CD4-positive, CD25-positive, alpha-beta regulatory T cell (primary cell): ENCODE measurements at regions not wholly inside any gene's neighbourhood (a gene's known extent, or its start where the extent isn't known, plus 50 kb on each side); places are given as distances from the start of the nearest gene placed in this dataset.

Experiments used
- ATAC-seq, 2 donors: fragments of 150-1000 bp; cut with Tn5 transposase; one replicate each; pipeline ENCODE4 v1.10.0; 2021; ENCODE audit warnings: low read depth in 2 of 2, moderate number of reproducible peaks in 2 of 2, moderate library complexity in 1 of 2
- DNase-seq, 3 donors: peaks; one replicate each; pipeline versions ENCODE4 v3.0.0 to v3.0.0-alpha.2; 2012 to 2022; ENCODE audit warnings: mixed read lengths in 1 of 3
- H3K27ac ChIP-seq: one replicate; pipeline ENCODE4 v1.7.0; 2013; ENCODE audit warnings: mild to moderate bottlenecking, low read length; ENCODE audit not compliant: insufficient read depth, poor library complexity, severe bottlenecking
- H3K27me3 ChIP-seq: one replicate; pipeline ENCODE4 v1.7.0; 2013; ENCODE audit warnings: low read length; ENCODE audit not compliant: control insufficient read depth, insufficient read depth
- H3K36me3 ChIP-seq: one replicate; pipeline ENCODE4 v1.7.0; 2013; ENCODE audit warnings: mild to moderate bottlenecking, low read length, moderate library complexity; ENCODE audit not compliant: control insufficient read depth, insufficient read depth
- H3K4me1 ChIP-seq: 2 replicates; pipeline ENCODE4 v1.7.0; 2013; ENCODE audit warnings: mild to moderate bottlenecking, low read length; ENCODE audit not compliant: insufficient read depth, control insufficient read depth, poor library complexity, severe bottlenecking
- H3K4me3 ChIP-seq: one replicate; pipeline ENCODE4 v1.7.0; 2013; ENCODE audit warnings: low read depth, mild to moderate bottlenecking, low read length, moderate library complexity
- H3K9me3 ChIP-seq, 2 experiments: 1 replicate in 1 of 2; 2 replicates in 1 of 2; pipeline ENCODE4 v1.7.0; 2013; ENCODE audit warnings: low read length in 2 of 2, mild to moderate bottlenecking in 1 of 2, moderate library complexity in 1 of 2; ENCODE audit not compliant: control insufficient read depth in 2 of 2
- H3K27ac Mint-ChIP-seq, 3 donors: one replicate each; pipeline ENCODE4 v1.8.0; 2020 to 2022; ENCODE audit warnings: mild to moderate bottlenecking in 3 of 3, mixed read lengths in 3 of 3, moderate library complexity in 2 of 3
- H3K27me3 Mint-ChIP-seq: one replicate; pipeline ENCODE4 v1.8.0; 2022; ENCODE audit warnings: mild to moderate bottlenecking, mixed read lengths
- H3K36me3 Mint-ChIP-seq: one replicate; pipeline ENCODE4 v1.8.0; 2020; ENCODE audit warnings: mixed read lengths
- H3K4me1 Mint-ChIP-seq, 4 donors: one replicate each; pipeline ENCODE4 v1.8.0; 2020 to 2022; ENCODE audit warnings: mixed read lengths in 4 of 4, mild to moderate bottlenecking in 1 of 4
- H3K4me3 Mint-ChIP-seq, 4 donors: one replicate each; pipeline ENCODE4 v1.8.0; 2020 to 2022; ENCODE audit warnings: mild to moderate bottlenecking in 4 of 4, mixed read lengths in 4 of 4, moderate library complexity in 3 of 4
- H3K9me3 Mint-ChIP-seq, 7 donors: one replicate each; pipeline ENCODE4 v1.8.0; 2020 to 2022; ENCODE audit warnings: mixed read lengths in 7 of 7, mild to moderate bottlenecking in 3 of 7, moderate library complexity in 2 of 7

DNA sequence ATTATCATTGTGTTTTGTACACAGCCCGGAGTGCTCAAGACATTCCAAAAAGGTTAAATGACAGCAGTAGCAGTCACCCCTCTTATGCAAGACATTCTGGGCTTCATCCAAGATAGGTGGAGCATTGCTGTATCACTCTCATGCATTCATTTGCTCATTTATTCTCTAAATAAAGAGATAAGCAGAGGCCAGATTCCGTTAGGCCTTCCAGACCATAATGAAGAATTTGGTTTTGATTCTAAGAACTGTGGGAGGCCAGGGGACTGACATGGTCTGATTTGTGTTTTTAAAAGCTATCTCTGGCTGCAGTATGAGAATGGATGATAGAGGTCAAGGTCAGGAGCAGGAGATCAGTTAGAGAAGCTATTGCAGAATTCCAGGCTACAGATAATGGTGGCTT is 145.8 kb downstream of the KCNRG start:
- no peaks in the 10 kb centered on the region for H3K36me3 Mint-ChIP-seq
- Histone ChIP-seq H3K36me3 (no peaks in the 10 kb centered on the region), H3K9me3 (no peaks in the 10 kb centered on the region), H3K27me3 (peaks cover 7% of the 10 kb centered on the region), H3K27ac (no peak overlapping the region), H3K4me1 (no peaks in the 10 kb centered on the region), H3K4me3 (no peak overlapping the region)
- DNase-seq (no peak), ATAC-seq (no peak)
- peaks cover 0 to 1% (median 0%) of the 10 kb centered on the region in 7 donors for H3K9me3 Mint-ChIP-seq
- no peak overlapping the region for H3K27ac Mint-ChIP-seq
- H3K27me3 Mint-ChIP-seq: peaks cover 14% of the 10 kb centered on the region
- H3K4me3 Mint-ChIP-seq: no peak overlapping the region
- no peaks in the 10 kb centered on the region for H3K4me1 Mint-ChIP-seq

DNA sequence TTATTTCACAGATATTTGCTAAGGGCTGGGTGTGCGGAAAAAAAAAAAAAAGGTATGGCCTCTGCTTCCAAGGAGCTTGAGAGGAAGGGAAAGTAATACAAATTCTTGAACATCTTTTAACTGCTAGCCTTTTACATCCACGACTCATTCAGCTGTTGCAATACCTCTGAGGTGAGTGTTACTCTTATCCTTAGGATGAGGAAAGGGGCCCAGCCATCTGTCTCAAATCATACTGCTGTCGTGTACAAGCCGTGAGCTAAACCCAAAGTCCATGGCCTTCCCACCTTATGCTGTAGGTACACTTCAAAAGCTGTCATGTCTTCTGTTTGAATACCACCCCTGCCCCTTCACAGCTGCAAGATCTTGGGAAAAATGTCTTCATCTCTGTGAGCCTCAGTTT is 146.8 kb downstream of the KCNRG start:
- H3K4me1 Mint-ChIP-seq: no peaks in the 10 kb centered on the region
- H3K4me3 Mint-ChIP-seq: no peak overlapping the region
- H3K4me1 ChIP-seq: no peaks in the 10 kb centered on the region
- DNase-seq (no peak), ATAC-seq (no peak)
- H3K36me3 Mint-ChIP-seq: no peaks in the 10 kb centered on the region
- H3K36me3 ChIP-seq: no peaks in the 10 kb centered on the region
- no peak overlapping the region for H3K27ac Mint-ChIP-seq
- H3K27ac ChIP-seq: no peak overlapping the region
- no peaks in the 10 kb centered on the region for H3K9me3 ChIP-seq
- peaks cover 7% of the 10 kb centered on the region for H3K27me3 ChIP-seq
- H3K9me3 Mint-ChIP-seq: peaks cover 0 to 3% (median 0%) of the 10 kb centered on the region in 7 donors
- peaks cover 14% of the 10 kb centered on the region for H3K27me3 Mint-ChIP-seq
- H3K4me3 ChIP-seq: no peak overlapping the region

DNA sequence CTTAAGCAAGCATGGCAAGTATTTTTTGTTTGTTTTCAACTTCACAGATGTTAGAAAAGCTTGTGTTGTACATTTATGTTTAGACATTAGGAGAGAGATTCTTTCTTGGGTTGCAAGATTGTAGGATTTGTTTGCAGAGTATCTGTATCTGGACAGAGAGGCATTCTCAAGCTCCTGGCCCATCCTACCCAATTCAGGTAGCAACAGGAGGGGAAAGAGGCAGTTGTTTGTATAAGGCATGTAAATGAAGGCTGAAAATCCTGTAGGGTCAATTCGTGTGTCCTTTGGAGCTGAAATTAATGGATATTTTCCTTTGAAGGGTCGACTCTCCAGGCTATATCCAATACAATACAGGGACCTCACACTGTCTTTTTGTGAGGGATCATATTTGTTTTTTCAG is 147.3 kb downstream of the KCNRG start:
- Mint-ChIP-seq H3K36me3 (no peaks in the 10 kb centered on the region), H3K9me3 (peaks cover 0 to 3% (median 0%) of the 10 kb centered on the region in 7 donors), H3K27me3 (peaks cover 14% of the 10 kb centered on the region), H3K27ac (no peak overlapping the region), H3K4me3 (no peak overlapping the region), H3K4me1 (no peaks in the 10 kb centered on the region)
- no peak for ATAC-seq
- H3K4me1 ChIP-seq: no peaks in the 10 kb centered on the region
- no peak overlapping the region for H3K27ac ChIP-seq
- H3K9me3 ChIP-seq: no peaks in the 10 kb centered on the region
- no peaks in the 10 kb centered on the region for H3K36me3 ChIP-seq
- peaks cover 7% of the 10 kb centered on the region for H3K27me3 ChIP-seq
- DNase-seq: no peak
- no peak overlapping the region for H3K4me3 ChIP-seq

GRCh38 chr13:50167224-50167947 is 152.1 kb downstream of the KCNRG start:
- Mint-ChIP-seq H3K4me3 (no peak overlapping the region), H3K36me3 (no peaks in the 10 kb centered on the region), H3K27ac (no peak overlapping the region), H3K9me3 (peaks cover 0 to 4% (median 0%) of the 10 kb centered on the region in 7 donors), H3K4me1 (no peaks in the 10 kb centered on the region), H3K27me3 (peaks cover 18% of the 10 kb centered on the region)
- DNase-seq: peak in 1 of 3 donors; percentile 22
- Histone ChIP-seq H3K9me3 (no peaks in the 10 kb centered on the region), H3K4me1 (no peaks in the 10 kb centered on the region), H3K36me3 (no peaks in the 10 kb centered on the region), H3K4me3 (no peak overlapping the region), H3K27me3 (peaks cover 7% of the 10 kb centered on the region), H3K27ac (no peak overlapping the region)
- no peak for ATAC-seq

GRCh38 chr13:50167967-50168366 is 152.7 kb downstream of the KCNRG start:
- Mint-ChIP-seq H3K4me3 (no peak overlapping the region), H3K27me3 (peaks cover 18% of the 10 kb centered on the region), H3K27ac (no peak overlapping the region), H3K36me3 (no peaks in the 10 kb centered on the region), H3K4me1 (no peaks in the 10 kb centered on the region), H3K9me3 (peaks cover 0 to 4% (median 0%) of the 10 kb centered on the region in 7 donors)
- DNase-seq: no peak
- Histone ChIP-seq H3K9me3 (no peaks in the 10 kb centered on the region), H3K36me3 (no peaks in the 10 kb centered on the region), H3K4me1 (no peaks in the 10 kb centered on the region), H3K4me3 (no peak overlapping the region), H3K27ac (no peak overlapping the region), H3K27me3 (peaks cover 7% of the 10 kb centered on the region)
- no peak for ATAC-seq

DNA sequence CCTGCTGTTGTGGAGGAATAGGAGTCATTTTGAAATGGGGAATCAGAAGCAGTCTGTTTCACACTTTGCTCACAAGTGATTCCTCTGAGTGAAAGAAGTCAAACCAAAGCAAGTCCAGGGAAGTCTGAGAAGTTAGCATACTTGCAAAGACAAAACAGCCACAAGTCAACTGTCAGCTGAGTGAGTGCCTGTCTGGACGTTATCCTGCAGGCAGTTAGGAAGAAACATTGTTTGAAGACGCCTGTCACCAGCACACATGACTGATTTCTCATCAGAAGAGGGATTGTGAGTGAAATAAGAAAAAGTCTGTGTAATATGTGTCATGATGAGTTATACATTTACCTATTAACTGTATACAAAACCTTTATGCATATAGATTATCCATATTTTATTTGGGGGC is 153.5 kb downstream of the KCNRG start:
- peaks cover 7% of the 10 kb centered on the region for H3K27me3 ChIP-seq
- peaks cover 9% of the 10 kb centered on the region for H3K27me3 Mint-ChIP-seq
- H3K9me3 ChIP-seq: no peaks in the 10 kb centered on the region
- H3K36me3 Mint-ChIP-seq: no peaks in the 10 kb centered on the region
- ATAC-seq (no peak), DNase-seq (no peak)
- H3K4me1 ChIP-seq: no peaks in the 10 kb centered on the region
- no peak overlapping the region for H3K27ac Mint-ChIP-seq
- H3K4me3 Mint-ChIP-seq: no peak overlapping the region
- peaks cover 0 to 4% (median 0%) of the 10 kb centered on the region in 7 donors for H3K9me3 Mint-ChIP-seq
- no peak overlapping the region for H3K27ac ChIP-seq
- H3K36me3 ChIP-seq: no peaks in the 10 kb centered on the region
- H3K4me3 ChIP-seq: no peak overlapping the region
- no peaks in the 10 kb centered on the region for H3K4me1 Mint-ChIP-seq

DNA sequence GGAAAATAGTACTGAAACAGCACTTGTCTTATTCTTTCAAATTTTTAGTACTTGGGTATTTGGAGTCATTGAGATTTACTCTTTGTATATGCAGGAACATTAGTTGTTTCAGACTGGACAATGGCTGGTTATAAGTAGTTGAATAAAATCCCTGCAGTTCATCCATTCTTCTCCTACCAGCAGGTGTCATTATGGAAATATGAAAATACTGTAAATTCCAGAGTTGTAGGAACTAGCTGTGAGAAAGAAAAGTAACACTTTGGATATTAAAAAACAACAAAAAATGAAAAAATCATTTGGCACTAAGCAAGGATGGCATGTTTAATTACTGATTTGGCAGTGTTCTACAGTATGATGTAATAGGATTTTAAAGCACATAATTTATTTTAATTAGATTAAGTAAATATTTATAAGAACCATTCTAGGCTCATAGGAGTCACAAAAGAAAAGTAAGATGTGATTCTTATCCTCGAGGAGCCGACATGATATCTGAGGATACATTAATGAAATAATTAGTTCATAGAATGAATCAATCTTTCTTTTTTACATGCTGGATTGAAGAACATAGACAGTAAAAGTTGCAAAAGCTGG is 155.3 kb downstream of the KCNRG start:
- Histone ChIP-seq H3K27me3 (peaks cover 3% of the 10 kb centered on the region), H3K27ac (no peak overlapping the region), H3K9me3 (no peaks in the 10 kb centered on the region), H3K36me3 (no peaks in the 10 kb centered on the region), H3K4me3 (no peak overlapping the region), H3K4me1 (no peaks in the 10 kb centered on the region)
- H3K27ac Mint-ChIP-seq: no peak overlapping the region
- DNase-seq (no peak), ATAC-seq (no peak)
- no peaks in the 10 kb centered on the region for H3K36me3 Mint-ChIP-seq
- no peaks in the 10 kb centered on the region for H3K4me1 Mint-ChIP-seq
- H3K4me3 Mint-ChIP-seq: no peak overlapping the region
- peaks cover 6% of the 10 kb centered on the region for H3K27me3 Mint-ChIP-seq
- peaks cover 0 to 4% (median 0%) of the 10 kb centered on the region in 7 donors for H3K9me3 Mint-ChIP-seq
